ENCODE measurements at regions not wholly inside any gene's neighbourhood (a gene's known extent, or its start where the extent isn't known, plus 50 kb on each side); places are given as distances from the start of the nearest gene placed in this dataset.
"Not testable (repeated sequence)": the region's sequence is repeated elsewhere in the genome, so short reads cannot be mapped to it uniquely, and the experiment has no call there.

DNA sequence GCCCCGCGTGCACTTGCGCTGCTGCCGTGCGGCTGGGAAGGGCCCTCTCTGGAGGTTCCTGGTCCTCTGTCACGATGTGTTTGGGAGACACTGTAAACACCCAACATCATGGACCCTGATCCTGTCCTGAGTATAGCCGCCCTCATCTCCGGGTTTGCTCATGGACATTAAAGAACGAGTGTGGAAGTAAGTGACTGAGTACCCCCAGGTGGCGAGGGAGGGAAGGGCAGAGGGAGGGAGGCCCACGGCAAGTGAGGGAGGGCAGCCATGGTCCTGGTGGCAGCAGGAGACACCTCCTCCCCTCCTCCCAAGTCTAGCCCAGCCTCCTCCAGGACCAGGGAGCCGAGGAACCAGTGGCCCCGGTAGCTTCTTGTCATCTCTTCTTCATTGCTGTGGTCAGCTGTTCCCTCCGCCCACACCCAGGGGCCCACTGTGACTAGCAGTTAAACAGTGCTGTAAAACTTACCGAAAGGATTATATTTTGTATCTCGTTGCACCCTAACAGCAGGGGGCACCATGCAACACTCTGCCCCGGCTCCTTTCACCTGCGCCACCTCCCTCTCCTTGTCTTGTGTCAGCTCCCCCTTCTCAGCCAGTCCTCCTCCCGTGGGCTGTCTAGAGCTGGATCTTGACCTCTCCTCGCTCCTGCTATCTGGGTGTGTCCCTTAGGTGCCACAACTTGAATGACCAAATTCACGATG lies 566.5 kb upstream of the B3GAT1 start:
- no peak for DNase-seq (ENCODE audit: low read depth in 2 of 2)

DNA sequence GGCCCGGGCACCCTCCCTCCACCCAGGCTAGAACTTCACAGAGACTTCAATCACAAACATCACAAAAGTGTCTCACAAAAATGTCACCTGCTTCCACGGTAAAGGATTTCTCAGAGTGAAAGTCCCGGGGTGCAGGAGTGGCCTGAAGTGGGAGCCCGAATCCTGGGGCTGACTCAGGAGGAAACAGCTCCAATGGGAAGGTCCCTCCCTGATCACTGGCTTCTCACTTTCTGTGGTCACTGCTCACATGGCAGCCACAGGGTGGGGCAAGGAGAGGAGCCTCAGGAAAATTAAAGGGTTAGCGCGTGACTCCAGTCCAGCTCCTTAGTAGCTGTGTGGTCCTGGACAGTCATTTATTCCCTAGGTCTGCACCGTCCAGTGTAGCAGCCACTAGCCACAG lies 564.5 kb upstream of the B3GAT1 start:
- no peak for DNase-seq (ENCODE audit: low read depth in 2 of 2)

DNA sequence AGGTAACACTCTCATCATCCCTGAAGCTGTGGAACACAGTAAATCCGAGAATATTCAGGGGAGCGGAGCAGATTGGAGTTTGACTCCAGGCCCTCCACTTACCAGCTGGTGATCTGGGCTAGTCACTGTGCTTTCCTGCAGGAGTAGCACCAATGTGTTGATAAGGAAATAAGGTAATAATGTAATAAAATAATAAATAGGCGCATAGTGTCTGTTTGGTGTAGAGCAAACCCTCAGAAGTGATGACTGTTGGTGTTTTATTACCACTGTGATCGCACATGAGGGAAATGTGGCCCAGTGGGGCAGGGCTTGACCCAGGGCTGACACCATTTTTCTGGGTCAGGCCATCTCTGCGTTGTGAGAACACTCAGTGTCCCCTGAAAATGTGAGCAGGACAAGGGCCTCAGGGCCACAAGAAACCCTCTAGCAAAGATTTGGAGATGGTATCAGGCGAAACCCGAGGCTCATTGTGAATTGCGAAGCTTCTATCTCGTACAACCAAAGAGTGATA lies 563.9 kb upstream of the B3GAT1 start:
- no peak for DNase-seq (ENCODE audit: low read depth in 2 of 2)

DNA sequence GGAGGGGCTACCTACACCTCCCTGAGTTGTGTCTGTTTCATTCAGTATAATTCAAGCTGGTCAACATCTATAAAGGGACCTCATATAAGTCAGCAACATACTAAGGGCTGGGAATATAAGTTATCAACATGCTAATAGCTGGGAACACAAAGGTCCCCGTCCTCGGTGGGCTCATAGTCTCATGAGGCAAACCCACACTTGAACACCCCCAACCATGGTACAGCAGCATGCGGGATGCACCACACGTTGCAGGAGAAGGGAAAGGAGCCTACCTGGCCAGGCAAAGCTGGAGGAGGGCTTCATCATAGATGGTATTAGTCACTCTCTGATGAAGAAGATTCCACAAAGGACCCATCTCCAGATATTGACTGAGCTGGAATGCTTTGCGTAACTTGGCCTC lies 561.8 kb upstream of the B3GAT1 start:
- no peak for DNase-seq (ENCODE audit: low read depth in 2 of 2)

DNA sequence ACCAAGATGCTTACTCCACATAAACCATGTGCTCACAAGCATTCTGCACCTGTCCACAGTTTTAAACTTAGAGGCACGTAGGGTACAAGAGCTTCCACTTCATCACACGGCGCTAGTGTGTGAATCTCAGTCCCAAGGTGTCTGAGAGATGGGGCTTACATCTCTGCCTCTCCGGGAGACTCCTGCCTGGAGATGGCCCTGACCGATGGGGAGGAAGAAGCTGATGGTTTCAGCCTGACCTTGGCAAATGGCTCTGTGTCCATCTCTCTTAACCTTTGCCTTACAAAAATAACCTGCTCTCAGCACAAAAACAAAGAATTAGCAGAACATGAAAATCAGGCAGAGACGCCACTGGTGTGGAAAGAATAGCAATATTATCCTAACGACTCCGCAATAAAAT lies 559.3 kb upstream of the B3GAT1 start:
- DNase-seq (ENCODE audit: low read depth in 2 of 2): no peak

DNA sequence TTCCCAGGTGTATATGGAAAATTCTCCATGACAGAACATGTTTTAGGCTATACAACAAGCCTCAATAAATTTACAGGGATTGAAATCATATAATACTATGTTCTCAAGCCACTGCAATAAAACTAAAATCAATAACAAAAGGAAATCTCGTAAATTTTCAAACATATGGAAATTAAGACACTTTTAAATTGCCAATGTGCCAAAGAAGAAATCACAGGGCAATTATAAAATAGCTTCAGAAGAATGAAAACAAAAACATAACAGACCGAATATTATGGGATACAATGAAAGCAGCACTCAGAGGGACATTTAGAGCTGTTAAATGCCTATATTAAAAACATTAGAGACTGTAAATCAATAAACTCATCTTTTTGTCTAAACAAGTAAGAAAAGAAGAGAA lies 555.7 kb upstream of the B3GAT1 start:
- no peak for DNase-seq (ENCODE audit: low read depth in 2 of 2)

DNA sequence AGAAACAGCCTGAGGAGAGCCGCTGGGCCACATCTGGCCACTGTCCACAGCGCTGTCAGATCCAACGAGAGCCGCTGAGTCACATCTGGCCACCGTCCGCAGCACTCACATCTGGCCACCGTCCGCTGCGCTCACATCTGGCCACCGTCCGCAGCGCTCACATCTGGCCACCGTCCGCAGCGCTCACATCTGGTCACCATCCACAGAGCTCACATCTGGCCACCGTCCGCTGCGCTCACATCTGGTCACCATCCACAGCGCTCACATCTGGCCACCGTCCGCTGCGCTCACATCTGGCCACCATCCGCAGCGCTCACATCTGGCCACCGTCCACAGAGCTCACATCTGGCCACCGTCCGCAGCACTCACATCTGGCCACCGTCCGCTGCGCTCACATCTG lies 549.3 kb upstream of the B3GAT1 start:
- not testable (repeated sequence) for DNase-seq (ENCODE audit: low read depth in 2 of 2)

DNA sequence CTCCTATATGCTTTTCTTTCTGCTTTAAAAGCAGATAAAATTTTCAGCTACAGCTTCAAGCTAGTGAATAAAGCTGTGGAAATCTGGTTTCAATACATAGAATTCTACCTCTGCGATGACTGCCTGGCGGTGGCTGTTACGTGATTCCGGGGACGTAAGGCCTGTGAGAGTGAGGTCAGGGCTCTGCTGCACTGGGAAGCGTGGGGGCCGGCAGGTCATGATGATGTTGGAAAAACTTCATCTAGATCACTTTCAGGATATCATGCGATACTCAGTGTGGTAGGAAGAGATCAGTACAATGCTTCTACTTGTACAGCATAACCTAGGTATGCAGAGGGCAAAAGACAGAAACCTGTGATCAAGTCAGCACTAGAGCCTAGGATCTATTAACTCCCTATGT lies 546.8 kb upstream of the B3GAT1 start:
- DNase-seq (ENCODE audit: low read depth in 2 of 2): no peak

DNA sequence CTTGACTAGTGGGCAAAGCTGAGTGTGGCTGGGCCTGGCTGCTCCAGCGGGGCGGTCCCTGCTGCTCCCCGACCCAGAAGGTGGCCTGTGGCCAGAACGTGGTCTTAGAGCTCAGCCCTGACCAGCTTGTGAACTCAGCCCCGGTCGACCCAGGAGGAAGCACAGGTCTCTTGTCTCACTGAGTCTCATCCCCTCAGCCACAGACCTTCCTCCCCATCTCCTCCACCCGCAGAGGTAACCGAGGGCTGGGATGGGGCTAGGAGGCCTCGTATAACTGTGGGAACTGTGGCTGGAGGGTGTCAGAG lies 546.2 kb upstream of the B3GAT1 start:
- no peak for DNase-seq (ENCODE audit: low read depth in 2 of 2)

DNA sequence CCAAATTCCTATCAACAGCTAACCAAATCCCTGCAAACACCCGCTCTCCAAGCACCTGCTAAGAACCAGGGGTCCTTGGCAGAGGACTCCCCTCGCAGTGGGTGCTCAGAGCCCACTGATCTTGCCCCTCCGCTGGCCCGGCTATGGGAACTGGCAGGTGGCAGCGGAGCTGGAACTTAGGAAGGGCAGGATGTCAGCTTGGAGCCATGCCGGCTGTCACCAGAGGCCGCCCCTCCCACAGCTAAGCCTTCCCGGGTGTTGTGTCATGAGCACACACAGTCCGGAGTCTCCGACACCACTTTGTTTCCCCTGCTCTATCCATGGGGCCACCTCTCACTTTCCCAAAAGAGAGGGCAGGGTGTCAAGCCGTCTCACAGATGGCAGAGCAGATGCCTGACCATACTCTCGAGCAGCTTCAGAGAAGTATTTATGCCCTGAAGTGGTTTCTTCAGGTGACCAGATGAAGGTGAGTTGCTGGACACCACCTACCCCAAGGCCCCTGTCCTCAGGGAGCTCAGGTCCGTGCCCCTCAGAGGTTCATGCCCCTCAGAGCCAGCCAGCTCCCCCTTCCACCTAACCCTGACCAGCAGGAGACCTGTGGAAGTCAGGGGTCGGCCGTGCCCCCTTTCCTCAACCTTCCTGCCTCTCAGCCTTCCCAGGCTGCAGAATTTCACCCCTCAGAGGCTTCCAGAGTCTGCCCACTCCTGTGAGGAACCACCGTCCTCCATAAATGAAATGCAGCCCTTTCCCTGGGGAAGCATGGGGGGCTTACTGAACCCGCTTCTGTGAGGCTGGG lies 545.7 kb upstream of the B3GAT1 start:
- no peak for DNase-seq (ENCODE audit: low read depth in 2 of 2)

DNA sequence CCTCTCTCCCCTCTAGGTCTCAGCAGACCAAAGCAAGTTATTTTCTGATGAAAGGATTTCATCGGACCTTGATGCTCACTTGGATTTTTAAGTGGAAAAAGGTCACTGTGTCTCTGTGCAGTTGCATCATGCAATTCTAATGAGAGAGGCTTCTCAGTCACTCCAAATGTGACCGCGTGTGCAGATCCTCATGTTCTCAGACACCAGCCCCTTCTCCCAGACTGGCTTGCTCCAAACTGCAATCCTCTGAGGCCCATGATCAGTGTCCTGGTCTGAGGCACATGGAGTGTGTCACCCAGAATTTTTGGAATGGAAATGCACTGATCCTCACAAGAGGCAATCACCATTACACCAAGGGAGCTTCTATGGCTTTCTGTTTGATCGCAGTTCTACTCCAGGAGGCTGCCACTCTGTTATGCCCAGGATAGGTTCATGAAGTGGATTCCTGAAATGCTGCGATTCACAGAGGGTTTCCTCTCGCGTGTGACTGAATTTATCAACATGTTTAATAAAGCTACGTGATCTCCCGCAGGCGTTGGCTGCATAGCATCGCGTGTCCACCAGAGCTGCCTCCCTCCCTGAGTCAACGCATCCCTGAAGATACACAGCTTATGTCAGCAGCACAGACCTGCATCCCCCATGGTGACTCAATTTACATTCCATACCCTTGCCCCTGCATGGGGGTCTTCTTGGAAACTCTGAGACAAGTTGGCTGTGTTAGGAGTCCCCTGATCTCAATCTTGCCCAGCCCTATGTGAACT lies 544.6 kb upstream of the B3GAT1 start:
- DNase-seq (ENCODE audit: low read depth in 2 of 2): no peak

DNA sequence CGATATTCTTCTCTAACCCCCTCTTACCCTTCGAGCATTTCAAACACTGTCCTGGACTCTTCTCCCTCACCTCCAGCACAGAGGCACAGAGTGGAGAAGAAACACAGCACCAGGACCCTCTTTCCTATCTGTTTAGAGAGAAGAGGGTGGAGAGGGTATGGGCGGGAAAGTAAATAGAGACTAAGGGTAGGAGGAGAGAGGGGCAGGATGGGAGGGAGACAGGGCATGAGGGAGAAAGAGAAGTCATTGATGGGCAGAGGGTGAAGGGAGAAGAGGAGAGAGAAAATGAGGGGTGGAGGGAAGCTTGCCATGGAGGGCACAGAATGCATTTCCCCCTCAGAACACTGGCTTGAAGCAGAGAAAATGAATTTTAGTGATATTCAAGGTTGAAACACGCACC lies 543.9 kb upstream of the B3GAT1 start:
- not testable (repeated sequence) for DNase-seq (ENCODE audit: low read depth in 2 of 2)

DNA sequence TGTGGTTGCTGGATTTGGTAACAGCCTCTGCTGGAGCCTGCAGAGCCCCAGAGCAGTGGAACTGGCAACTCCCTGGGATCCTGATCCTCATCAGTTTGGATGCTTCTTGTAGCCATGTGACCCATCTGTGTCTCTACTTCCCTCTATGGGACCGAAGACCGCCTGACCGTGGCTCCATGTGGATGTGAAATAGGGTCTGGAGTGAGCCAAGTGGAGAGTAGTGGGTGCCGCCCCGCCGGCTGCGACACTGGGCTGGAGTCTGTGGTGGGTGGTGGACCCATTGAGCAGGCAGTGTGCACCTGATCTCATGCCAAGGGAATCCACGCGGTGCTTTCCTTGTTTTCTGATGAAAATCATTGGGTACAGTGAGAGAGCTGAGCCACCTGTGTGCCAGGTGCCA lies 543.2 kb upstream of the B3GAT1 start:
- no peak for DNase-seq (ENCODE audit: low read depth in 2 of 2)

DNA sequence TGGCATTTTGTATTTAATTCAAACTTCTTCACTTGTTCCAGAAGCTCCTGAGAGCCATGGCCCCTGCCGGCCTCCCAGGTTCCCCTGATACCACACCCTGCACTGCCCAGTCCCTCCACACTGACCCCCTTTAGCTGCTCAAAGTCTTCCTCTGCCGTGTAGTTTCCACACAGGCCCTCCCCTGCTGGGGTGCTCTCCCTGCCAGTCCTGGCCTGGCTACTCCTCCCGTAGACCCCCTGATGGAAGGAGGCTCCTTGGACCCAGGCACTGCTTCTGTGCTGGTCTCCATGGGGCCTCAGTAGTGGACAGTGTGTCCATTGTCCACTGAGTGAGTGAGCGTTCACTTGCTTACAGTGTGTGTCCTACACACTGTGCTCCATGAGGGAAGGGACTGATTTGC lies 542.4 kb upstream of the B3GAT1 start:
- DNase-seq (ENCODE audit: low read depth in 2 of 2): not testable (repeated sequence)

DNA sequence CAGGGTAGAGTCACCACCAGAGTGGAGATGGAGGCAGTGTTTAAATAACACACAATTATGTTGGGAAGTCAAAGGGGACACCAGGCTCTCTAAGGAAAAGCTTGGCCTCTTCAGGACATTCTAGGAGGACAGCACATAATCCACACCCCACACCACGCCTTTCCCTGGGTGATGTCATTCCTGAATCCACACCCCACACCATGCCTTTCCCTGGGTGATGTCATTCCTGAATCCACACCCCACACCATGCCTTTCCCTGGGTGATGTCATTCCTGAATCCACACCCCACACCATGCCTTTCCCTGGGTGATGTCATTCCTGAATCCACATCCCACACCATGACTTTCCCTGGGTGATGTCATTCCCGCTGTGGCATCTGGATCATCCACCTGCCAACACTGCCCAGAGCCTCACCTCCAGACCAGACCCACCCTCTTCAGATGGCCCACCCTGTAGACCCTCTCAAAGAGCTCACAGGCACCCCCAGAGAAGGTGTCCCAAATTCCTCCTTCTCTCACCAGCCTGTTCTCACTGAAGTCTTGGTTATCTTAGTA lies 541.5 kb upstream of the B3GAT1 start:
- not testable (repeated sequence) for DNase-seq (ENCODE audit: low read depth in 2 of 2)

DNA sequence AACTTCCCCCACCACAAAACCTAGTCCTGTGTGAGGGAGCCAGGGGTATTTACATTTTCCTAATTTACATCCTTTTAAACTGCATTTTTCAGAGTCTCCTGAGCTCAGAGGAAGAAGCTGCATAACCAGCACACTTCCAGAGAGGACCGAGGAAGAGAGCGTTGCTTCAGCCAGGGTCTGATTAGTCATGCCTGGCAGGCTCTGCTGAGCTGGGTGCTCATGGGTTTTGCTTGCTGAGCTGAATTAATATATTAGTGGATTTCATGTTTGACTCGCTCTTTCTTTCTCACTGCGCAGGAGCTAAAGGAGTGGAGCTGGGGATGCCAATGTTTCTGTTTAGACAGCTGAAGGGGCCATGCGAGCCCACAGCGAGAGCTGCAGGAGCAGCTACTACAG lies 539.3 kb upstream of the B3GAT1 start:
- no peak for DNase-seq (ENCODE audit: low read depth in 2 of 2)

DNA sequence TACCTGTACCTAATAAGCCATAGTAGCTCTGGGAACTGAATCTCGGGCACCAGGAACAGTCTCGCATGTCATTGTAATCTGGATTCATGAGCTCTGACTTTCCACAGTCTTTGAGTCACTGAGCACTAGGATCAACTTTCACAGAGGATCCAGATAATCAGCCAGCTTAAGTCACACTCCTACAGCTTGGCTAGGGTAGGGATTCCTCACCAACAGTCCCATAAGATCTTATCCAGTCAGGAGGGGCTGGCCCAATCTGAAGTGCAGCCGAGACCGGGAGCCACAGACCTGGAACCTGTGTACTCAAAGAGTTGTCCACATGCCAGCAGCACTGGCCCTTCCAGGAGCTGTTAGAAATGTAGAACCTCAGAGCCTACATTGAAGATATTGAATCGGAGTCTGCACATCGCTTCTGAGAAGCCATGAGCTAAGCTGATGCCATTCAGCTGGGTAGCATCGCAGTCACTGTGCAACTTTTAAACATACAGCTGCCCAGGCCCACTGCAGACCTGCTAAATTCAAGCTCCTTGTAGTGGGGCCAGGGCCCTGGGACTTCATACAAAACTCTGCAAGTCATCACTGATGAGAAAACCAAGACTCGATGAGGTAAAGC lies 538.8 kb upstream of the B3GAT1 start:
- no peak for DNase-seq (ENCODE audit: low read depth in 2 of 2)

DNA sequence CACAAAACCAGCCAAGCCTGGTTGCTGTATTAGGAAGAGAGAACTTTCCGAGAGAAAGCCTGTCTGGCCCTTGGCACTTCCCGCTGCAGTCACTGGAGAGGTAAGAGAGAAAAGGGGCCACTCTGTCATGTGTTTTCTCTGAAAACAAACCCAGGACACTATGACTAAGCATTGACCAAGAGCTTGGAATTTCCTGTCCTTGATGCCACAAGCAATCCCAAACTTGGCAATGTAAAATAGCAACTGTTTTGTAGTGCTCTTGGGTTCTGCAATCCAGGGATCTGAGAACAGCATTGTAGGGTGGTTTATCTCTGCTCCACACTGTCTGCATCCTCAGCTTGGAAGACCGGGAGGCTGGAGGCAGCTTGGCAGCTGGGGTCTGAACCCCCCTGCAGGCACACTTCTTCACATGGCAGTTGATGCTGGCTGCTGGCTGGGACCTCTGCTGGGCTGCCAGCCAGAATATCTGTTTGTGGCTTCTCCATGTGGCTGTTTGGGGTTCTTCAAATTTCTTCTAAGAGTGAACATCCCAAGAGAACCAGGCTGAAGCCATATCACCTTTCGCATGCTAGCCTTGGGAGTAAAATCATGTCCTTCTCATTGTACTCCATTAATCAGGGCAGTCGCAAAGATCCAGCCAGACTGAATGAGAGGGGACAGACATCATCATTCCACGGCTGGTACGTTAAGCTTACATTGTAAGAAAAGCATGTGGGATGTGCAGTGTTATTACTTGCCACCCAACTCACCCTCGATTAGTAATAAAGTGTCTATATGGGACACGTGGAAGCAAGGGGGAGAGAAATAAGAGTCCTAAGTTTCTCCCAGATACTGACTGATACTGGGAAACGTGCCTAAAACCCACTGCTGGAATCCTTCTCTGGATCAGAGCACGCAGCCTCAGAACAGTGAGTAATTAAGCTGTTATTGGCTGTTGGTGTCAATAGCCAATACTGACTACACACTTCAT lies 537.4 kb upstream of the B3GAT1 start:
- DNase-seq (ENCODE audit: low read depth in 2 of 2): no peak

DNA sequence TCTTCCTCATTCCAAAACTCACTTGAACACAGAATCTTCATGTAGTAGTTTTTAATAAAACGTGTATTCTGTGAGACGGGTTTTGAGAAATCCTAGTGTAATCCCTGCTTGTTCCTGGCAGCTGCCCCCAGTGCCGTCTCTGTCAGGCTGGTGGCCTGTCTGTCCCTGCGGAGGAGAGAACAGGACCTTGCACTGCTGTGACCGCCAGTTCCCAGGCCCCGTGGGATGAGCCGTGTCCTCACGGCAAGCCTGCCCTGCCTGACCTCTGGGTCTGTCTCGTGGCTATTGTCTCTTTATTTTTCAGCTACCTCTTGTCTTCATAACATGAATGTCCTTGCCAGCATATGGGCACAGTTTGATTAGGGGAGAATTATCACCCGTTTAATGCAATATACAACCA lies 535.5 kb upstream of the B3GAT1 start:
- no peak for DNase-seq (ENCODE audit: low read depth in 2 of 2)

DNA sequence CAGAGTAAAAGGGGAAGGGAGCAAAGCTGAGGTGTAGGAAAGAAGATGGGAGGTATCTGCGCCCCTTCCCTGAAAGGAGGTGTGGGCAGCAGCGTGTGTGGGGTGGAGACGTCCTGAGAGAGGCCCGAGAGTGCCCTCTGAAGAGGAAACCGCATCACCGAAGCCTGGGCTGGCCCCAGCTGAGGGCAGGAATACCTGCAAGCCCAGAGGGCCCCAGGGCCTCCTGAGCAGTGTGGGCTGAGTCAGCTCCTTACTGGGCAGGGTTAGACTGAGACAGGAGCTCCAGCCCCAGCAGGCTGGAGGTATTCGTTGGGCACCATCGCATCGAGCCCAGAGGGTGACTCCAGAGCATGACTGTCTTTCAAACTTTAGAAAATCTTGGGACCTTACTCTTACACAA lies 534.0 kb upstream of the B3GAT1 start:
- DNase-seq (ENCODE audit: low read depth in 2 of 2): no peak

DNA sequence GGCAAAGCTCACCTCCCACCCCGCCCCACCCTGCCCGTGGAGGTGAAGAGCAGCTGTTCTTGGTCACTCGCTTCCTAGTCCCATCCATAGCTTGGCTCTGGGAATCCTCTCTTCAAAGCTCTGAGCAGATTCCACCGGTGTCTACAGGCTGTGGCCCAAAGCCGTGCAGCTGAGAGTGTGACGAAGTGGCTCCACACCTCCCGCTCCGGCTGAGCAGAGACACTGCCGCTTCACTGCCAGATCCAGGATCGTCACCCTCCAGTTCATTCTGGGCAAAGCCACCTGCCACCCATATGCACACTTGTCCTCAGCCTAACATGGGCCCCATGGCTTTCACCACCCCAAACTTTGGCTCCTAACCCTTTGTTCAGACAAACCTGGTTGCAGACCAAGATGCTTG lies 532.9 kb upstream of the B3GAT1 start:
- no peak for DNase-seq (ENCODE audit: low read depth in 2 of 2)

All from stimulated activated CD8-positive, alpha-beta memory T cell treated with anti-CD3 and anti-CD28 coated beads, Interleukin-2, amount 100 ng/mL, for 1 hour (primary cell).